ENCODE measurements at regions not wholly inside any gene's neighbourhood (a gene's known extent, or its start where the extent isn't known, plus 50 kb on each side); places are given as distances from the start of the nearest gene placed in this dataset.

DNA sequence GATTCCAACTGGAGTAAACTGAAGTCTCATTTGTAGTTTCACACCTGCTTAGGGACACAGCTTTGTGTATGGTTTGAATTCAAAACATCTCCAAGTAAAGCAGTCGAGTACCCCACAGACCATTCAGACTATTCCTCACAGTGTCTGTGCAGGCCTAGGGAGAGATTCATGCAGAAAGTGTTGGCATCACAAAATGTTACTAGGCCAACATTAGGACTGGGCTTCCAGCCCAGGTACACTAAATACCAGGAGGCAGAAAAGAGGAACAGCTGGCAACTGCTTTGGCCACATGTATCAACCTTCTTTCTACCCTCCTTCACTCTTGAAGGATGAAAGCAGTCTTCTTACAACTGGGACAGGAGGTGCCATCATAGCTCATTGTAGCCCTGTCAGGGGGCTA, 270.4 kb upstream of the TMEFF2 start:
- TF ChIP-seq, protein P1, sequence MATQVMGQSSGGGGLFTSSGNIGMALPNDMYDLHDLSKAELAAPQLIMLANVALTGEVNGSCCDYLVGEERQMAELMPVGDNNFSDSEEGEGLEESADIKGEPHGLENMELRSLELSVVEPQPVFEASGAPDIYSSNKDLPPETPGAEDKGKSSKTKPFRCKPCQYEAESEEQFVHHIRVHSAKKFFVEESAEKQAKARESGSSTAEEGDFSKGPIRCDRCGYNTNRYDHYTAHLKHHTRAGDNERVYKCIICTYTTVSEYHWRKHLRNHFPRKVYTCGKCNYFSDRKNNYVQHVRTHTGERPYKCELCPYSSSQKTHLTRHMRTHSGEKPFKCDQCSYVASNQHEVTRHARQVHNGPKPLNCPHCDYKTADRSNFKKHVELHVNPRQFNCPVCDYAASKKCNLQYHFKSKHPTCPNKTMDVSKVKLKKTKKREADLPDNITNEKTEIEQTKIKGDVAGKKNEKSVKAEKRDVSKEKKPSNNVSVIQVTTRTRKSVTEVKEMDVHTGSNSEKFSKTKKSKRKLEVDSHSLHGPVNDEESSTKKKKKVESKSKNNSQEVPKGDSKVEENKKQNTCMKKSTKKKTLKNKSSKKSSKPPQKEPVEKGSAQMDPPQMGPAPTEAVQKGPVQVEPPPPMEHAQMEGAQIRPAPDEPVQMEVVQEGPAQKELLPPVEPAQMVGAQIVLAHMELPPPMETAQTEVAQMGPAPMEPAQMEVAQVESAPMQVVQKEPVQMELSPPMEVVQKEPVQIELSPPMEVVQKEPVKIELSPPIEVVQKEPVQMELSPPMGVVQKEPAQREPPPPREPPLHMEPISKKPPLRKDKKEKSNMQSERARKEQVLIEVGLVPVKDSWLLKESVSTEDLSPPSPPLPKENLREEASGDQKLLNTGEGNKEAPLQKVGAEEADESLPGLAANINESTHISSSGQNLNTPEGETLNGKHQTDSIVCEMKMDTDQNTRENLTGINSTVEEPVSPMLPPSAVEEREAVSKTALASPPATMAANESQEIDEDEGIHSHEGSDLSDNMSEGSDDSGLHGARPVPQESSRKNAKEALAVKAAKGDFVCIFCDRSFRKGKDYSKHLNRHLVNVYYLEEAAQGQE (IDR thresholded peaks at IDR 0.05): no peak
- TF ChIP-seq JUN (IDR thresholded peaks at IDR 0.05): no peak
- no peak for TF ChIP-seq RAD21 (conservative IDR thresholded peaks at IDR 0.05 in 1 of 2, IDR thresholded peaks at IDR 0.05 in 1 of 2)
- TF ChIP-seq, protein P2, sequence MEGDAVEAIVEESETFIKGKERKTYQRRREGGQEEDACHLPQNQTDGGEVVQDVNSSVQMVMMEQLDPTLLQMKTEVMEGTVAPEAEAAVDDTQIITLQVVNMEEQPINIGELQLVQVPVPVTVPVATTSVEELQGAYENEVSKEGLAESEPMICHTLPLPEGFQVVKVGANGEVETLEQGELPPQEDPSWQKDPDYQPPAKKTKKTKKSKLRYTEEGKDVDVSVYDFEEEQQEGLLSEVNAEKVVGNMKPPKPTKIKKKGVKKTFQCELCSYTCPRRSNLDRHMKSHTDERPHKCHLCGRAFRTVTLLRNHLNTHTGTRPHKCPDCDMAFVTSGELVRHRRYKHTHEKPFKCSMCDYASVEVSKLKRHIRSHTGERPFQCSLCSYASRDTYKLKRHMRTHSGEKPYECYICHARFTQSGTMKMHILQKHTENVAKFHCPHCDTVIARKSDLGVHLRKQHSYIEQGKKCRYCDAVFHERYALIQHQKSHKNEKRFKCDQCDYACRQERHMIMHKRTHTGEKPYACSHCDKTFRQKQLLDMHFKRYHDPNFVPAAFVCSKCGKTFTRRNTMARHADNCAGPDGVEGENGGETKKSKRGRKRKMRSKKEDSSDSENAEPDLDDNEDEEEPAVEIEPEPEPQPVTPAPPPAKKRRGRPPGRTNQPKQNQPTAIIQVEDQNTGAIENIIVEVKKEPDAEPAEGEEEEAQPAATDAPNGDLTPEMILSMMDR (IDR thresholded peaks at IDR 0.05): no peak
- no peak for TF ChIP-seq ELK1 (IDR thresholded peaks at IDR 0.05; ENCODE audit: low read depth, low read length)
- no peak for TF ChIP-seq POLR2A (IDR thresholded peaks at IDR 0.05; ENCODE audit: low read length)
- TF ChIP-seq ZNF302 (CRISPR knock-in tag; IDR thresholded peaks at IDR 0.05): no peak
- no peak for TF ChIP-seq PHF8 (IDR thresholded peaks at IDR 0.05; ENCODE audit: borderline replicate concordance, low read depth)
